Motor neuron (in vitro differentiated cells): ENCODE measurements at regions not wholly inside any gene's neighbourhood (a gene's known extent, or its start where the extent isn't known, plus 50 kb on each side); places are given as distances from the start of the nearest gene placed in this dataset.

Experiments used
- ATAC-seq, 8 experiments: fragments of 200-7000 bp; cut with Tn5 transposase; replicated peaks in 6 of 8; 2 replicates each; pipeline ENCODE4 v1.8.0; 2021; ENCODE audit warnings: mild to moderate bottlenecking in 8 of 8, moderate library complexity in 8 of 8
- H3K27ac ChIP-seq, 2 donors: fragments of 250-450 bp; sonication (Bioruptor Pico); 2 replicates each; pipeline ENCODE4 v1.9.0; 2021; ENCODE audit warnings: antibody characterized with exemption in 2 of 2, mild to moderate bottlenecking in 2 of 2, moderate library complexity in 1 of 2
- H3K4me1 ChIP-seq, 2 donors: fragments of 250-450 bp; sonication (Bioruptor Pico); replicated peaks in 1 of 2; 2 replicates each; pipeline ENCODE4 v1.6.1; 2021; ENCODE audit warnings: antibody characterized with exemption in 2 of 2, mild to moderate bottlenecking in 2 of 2, moderate library complexity in 1 of 2
- H3K4me3 ChIP-seq, 5 donors: fragments of 250-450 bp; sonication (Bioruptor Pico); 2 replicates each; pipeline ENCODE4 v1.9.0; 2021; ENCODE audit warnings: antibody characterized with exemption in 5 of 5, mild to moderate bottlenecking in 5 of 5, moderate library complexity in 4 of 5
- WGBS, 10 experiments: fragments of 450-650 bp; shearing (Covaris generic); methylation state at CpG; one replicate each; pipeline ENCODE4 v1.0.0; 2022; 5-methylcytosine and 5-hydroxymethylcytosine counted together
- in situ Hi-C, 9 experiments: fragments of 400-800 bp; cut with MboI; loops; one replicate each; pipeline ENCODE4 v1.15.0; 2021; ENCODE audit warnings: low sequenced_read_pairs in 9 of 9, low pct_unique_long_range_greater_than_20kb in 2 of 9; ENCODE audit not compliant: unreplicated experiment in 9 of 9

DNA sequence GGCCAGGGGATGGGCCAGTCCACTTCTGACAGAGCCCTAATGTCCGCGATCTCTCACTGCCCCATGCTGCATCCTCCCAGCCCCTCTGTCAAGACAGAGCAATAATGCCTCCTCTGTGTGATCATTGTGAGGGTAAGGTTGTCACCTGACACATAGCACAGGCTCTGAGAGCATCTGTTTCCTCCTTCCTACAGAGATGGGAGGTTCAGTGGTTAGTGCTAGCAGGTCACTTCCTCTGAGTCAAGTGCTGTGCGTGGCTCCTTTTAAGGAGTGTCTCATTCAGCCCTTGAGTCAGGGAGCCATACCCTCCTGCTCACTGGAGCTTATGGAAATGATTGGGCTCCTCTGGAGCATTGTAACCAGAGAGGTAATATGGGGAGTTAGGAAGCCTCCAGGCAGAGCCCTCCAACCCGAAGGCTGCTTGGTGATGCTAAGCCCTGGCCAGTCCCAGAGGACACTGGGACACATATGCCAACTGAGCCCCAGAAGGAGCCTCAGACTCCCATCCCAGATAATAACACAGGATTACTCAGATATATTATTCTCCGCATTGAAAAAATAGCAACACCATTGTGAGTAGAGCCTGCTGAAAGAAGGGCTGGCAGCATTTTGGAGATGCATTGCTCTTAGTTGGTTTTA, 189.0 kb downstream of the GALNT1 start:
- in situ Hi-C loops, result loop anchor here in 6 of 9 experiments (25.0 kb wide), 2 partner anchors 192 to 517 kb away; partner anchors contain the start of genes RMP24 (in 4 of the 6) and FHOD3 (in 2 of the 6)
- Histone ChIP-seq H3K4me1 (no peaks in the 10 kb centered on the region), H3K27ac (no peak overlapping the region), H3K4me3 (no peak overlapping the region)
- ATAC-seq, result peak in 6 of 8 experiments; percentile 25 to 81 (median 65)
- 17 to 100% (median 35%) methylated on average over 1 to 5 of the region's 5 CpGs; no CpG with 5 or more reads in 2 of the 10 experiments for WGBS, 10 experiments

DNA sequence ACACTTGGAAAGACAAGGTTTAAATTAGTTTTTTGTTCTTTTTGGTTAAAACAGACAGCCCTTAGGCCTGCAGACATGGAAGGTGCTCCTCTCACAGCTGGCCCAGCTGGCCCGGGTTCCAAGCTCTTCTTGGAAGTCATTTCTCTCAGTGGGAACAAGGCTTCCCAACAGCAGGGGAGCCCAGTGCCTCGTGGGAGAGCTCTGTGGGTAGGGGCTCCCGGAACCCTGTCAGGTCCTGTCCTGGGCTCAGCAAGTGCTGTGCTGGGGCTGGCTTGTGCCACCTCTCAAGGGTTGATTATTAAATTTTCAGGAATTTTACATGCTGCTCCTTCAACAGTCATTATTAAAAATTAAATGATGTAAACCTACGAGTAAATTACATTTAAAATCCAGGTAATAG, 189.6 kb downstream of the GALNT1 start:
- Histone ChIP-seq H3K27ac (no peak overlapping the region), H3K4me1 (no peaks in the 10 kb centered on the region), H3K4me3 (no peak overlapping the region)
- WGBS, 10 experiments, result 0 to 78% (median 25%) methylated on average over 1 to 2 of the region's 4 CpGs; no CpG with 5 or more reads in 2 of the 10 experiments
- in situ Hi-C loops, result loop anchor here in 6 of 9 experiments (25.0 kb wide), 2 partner anchors 191 to 516 kb away; partner anchors contain the start of genes RMP24 (in 4 of the 6) and FHOD3 (in 2 of the 6)
- ATAC-seq, result no peak

DNA sequence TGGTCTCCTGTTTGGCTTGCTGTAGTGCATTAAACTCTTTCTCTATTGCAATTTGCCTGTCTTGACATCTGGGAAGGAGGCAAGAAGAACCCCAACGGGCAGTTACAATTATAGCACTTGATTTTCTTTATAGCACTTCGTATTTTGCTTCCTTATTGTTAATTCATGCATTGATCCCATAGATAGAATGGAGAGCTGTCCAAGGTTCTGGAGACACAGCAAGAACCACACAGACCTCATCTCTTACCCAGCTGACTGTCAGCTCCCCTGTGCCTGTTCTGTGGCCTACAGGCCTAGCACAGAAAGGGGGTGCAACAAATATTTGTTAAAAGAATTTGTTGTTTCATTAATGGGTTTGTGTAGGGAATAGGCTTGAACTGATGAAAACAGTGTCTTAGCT, 194.3 kb downstream of the GALNT1 start:
- Histone ChIP-seq H3K4me1 (no peaks in the 10 kb centered on the region), H3K27ac (no peak overlapping the region), H3K4me3 (no peak overlapping the region)
- peak in 4 of 8 experiments; percentile 21 to 50 (median 30) for ATAC-seq
- 0 to 52% (median 18%) methylated on average over 2 of the region's 2 CpGs; no CpG with 5 or more reads in 4 of the 10 experiments for WGBS, 10 experiments
- in situ Hi-C loops, result loop anchor here in 1 of 9 experiments (25.0 kb wide), 1 partner anchor 186 kb away; the partner anchor contains the start of gene RMP24

DNA sequence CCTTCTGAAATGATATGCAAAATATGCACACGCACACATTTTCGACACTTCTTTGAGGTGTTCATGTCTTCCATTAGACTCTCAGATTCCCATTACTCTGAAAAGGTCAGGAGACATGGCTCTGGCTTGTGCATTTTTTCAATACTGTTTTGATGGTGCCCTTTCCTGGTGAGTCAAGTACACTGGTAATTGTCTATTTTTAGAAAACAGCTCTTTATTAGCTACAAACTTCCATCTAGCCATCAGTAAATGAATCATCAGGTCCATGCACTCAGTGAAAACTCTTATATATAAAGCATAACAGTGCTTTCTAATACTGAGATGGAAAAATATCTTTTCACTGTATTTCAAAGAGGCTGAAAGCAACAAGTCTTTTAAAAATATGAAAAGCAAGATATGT, 194.9 kb downstream of the GALNT1 start:
- 51 to 100% (median 82%) methylated on average over 1 to 2 of the region's 2 CpGs; no CpG with 5 or more reads in 1 of the 10 experiments for WGBS, 10 experiments
- in situ Hi-C loops, result loop anchor here in 1 of 9 experiments (25.0 kb wide), 1 partner anchor 186 kb away; the partner anchor contains the start of gene RMP24
- peak in 5 of 8 experiments; percentile 80 to 90 (median 86) for ATAC-seq
- no peaks in the 10 kb centered on the region for H3K4me1 ChIP-seq
- H3K4me3 ChIP-seq, result no peak overlapping the region
- no peak overlapping the region for H3K27ac ChIP-seq

DNA sequence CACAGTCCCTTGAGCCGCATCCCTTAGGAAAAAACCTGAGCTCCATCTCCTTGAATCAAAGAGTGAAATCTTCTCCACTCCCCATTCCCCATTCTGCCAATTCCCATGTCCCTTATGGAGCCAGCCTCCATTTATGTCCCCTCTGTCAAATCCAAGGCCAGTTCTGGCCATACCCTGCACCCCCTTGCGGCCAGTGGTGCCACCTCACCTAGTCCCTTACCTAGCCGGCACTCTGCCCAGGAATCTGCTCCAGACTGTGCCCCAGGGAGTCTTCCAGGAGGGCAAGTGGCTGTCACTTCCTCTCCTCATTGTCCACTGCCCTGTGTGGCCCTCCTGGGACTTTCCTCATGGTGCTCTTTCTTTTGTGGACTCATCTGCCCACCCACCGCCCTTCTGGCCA, 195.4 kb upstream of the RMP24 start:
- no peaks in the 10 kb centered on the region for H3K4me1 ChIP-seq
- no peak overlapping the region for H3K27ac ChIP-seq
- in situ Hi-C loops, result loop anchor here in 1 of 9 experiments (25.0 kb wide), 1 partner anchor 185 kb away; the partner anchor contains the start of gene RMP24
- no peak overlapping the region for H3K4me3 ChIP-seq
- WGBS, 10 experiments, result 0 to 100% (median 86%) methylated on average over 1 to 2 of the region's 4 CpGs; no CpG with 5 or more reads in 1 of the 10 experiments
- no peak for ATAC-seq

DNA sequence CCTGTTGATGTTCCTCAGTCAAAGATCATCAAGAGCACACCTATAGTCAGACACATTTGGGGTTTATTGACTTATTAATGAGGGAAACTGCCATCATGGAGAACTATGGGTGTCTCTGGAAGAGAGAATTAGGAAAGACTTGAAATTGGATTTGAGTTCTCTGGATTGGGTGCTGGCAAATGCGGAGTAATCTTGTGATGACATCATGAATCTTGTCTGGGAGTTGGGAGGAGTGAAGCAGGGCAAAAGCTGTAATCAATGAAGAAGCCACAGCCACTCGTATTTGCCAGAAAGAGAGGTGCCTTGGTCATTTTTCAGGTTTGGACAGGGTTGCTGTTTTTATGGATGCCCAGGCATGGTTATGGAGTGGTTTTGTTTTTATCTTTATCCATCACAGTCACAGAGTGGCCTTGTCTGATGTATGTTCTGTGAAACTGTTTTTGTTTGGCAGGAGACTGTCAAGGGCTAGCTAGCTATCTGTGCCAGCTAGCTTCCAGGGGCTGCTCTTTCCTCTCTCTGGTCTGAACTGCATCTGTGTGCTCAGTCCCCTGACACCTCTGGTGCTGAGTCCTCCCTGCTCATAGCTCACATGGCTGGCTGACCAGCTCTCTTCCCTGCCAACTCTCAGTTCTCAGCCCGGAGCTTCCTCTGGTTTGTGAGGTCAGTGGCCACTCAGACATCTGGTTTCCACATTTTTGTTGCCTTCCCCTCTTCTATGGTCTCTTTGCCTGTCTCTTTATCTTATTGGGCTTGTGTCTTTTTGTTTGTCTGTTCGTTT, 193.4 kb upstream of the RMP24 start:
- in situ Hi-C loops, result loop anchor here in 1 of 9 experiments (25.0 kb wide), 1 partner anchor 183 kb away; the partner anchor contains the start of gene RMP24
- no peak overlapping the region for H3K4me3 ChIP-seq
- ATAC-seq, result peak in 7 of 8 experiments; percentile 40 to 68 (median 63)

DNA sequence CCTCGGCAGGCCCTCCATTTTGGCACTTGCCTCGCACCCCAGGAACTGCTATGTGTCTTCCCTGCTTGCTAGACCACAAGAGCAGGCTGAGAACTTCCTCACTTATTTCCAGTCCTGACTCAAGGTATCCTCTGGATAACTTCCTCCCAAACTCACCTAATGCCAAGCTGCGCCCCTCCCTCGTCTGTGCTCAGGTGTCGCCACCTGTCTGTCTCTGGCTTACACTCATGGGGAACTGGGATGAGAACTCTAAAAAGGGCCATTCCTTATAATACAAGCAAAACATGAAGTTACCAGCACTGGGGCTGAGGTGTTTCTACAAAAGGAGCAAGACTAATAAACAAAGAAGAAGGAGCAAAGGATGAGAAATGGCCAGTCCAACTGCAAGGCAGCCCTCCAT, 191.5 kb upstream of the RMP24 start:
- WGBS, 10 experiments, result 50 to 94% (median 79%) methylated on average over 1 to 4 of the region's 5 CpGs; no CpG with 5 or more reads in 5 of the 10 experiments
- no peak overlapping the region for H3K27ac ChIP-seq
- no peak for ATAC-seq
- peaks cover 3% of the 10 kb centered on the region in 2 donors for H3K4me1 ChIP-seq
- no peak overlapping the region for H3K4me3 ChIP-seq
- in situ Hi-C loops, result loop anchor here in 1 of 9 experiments (25.0 kb wide), 1 partner anchor 181 kb away; the partner anchor contains the start of gene RMP24

More for the DNA sequence above, 193.4 kb upstream of the RMP24 start:
- H3K27ac ChIP-seq, result no peak overlapping the region
- WGBS, 10 experiments, result 7 to 83% (median 61%) methylated on average over 1 to 4 of the region's 4 CpGs; no CpG with 5 or more reads in 1 of the 10 experiments
- H3K4me1 ChIP-seq, result no peaks in the 10 kb centered on the region

DNA sequence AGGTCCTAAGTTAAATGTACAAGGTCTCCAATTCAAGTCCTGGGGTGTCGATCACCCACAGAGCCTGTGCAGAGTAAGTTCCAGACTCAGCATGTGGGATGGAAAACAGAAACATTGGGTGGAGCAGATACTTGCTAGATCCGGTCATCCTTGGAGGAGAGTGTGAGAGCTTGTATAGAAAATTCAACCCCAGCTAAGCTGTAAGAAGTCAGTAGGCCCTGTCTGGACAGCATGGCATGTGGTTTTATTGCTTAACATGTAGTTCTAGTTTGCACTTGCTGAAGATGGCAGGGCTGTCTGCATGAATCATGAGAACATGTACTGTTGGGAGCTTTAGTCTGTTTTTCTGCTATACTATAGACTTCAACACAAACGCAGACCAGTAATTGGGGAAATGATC, 189.6 kb upstream of the RMP24 start:
- in situ Hi-C loops, result loop anchor here in 1 of 9 experiments (25.0 kb wide), 1 partner anchor 179 kb away; the partner anchor contains the start of gene RMP24
- peaks cover 9 to 14% of the 10 kb centered on the region in 2 donors for H3K4me1 ChIP-seq
- 31 to 100% (median 87%) methylated on average over 1 to 3 of the region's 3 CpGs for WGBS, 10 experiments
- H3K27ac ChIP-seq, result no peak overlapping the region
- no peak overlapping the region for H3K4me3 ChIP-seq
- ATAC-seq, result peak in 2 of 8 experiments; percentile 54 to 79

DNA sequence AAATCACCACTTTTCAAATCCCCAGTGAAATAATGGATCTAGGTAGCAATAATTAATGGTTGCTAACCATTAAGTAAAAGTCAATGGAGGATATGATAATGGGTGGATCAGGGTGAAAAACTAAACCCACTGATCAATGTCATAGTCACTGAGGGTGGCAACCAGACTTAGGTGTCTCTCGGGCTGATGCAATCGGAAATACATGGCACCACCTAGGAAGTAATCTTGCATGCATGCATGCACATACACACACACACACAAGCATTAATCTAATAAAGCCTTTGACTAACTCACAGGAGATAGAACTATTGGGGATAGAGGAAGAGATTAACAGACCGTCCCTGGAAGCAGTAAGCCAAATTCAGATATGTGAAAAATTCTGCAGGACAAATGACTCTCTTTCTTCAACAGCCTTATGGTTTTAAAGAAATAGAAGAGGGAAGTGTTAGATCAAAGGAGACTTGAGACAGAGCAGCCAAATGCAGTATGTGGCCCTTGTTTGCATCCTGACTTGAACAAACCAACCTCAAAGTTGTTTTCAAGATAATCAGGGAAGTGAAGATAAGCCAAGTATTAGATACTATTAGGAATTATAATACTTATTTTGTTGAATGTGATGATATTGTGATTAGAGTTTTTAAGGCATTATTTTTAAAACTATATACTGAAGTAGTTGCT, 186.0 kb upstream of the RMP24 start:
- H3K27ac ChIP-seq, result peak overlapping the region in 1 of 2 donors; percentile 42
- ATAC-seq, result peak in 7 of 8 experiments; percentile 45 to 99 (median 80)
- WGBS, 10 experiments, result 0 to 77% (median 27%) methylated on average over 1 to 3 of the region's 3 CpGs; no CpG with 5 or more reads in 4 of the 10 experiments
- H3K4me3 ChIP-seq, result peak overlapping the region in 1 of 5 donors; percentile 10
- in situ Hi-C loops, result loop anchor here in 1 of 9 experiments (25.0 kb wide), 1 partner anchor 176 kb away; the partner anchor contains the start of gene RMP24
- peaks cover 9 to 14% of the 10 kb centered on the region in 2 donors for H3K4me1 ChIP-seq

DNA sequence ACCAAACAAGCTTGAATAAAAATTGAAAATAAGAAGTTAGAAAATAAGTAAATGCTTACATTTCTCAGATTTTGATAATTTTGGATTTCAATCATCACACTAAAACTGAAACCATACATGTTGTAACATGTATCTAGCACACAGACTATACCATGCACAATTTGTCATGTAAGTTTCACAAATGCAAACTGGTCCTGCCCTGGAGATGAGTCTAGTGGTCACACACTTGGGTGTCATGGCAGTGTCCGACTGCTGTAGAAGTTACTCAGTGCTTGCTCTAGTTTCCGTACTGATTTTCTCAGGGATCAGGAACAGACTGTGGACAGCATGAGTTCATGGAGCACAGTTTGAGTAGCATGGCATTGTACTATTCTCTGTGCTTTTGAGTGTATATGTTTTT, 182.9 kb upstream of the RMP24 start:
- in situ Hi-C loops, result loop anchor here in 1 of 9 experiments (25.0 kb wide), 1 partner anchor 173 kb away; the partner anchor contains the start of gene RMP24

DNA sequence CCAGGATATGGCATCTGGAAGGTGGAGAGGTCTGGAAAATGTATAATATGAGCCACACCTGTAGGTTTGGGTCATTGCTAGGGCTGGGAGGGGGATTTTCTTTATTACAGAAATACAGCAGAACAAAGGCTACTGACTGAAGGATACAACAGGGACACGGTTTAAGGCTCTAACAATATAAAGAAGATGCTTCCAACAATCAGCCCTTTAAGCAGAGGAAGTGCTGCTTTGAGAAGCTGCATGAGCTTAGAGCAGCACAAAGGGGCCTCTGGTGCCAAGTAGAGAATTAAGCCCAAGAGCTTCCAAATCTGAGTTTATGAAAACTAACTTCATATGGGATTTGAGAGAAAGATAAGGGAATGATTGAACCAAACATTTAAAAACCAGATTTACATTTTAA, 174.5 kb upstream of the RMP24 start:
- Histone ChIP-seq H3K4me3 (no peak overlapping the region), H3K27ac (no peak overlapping the region), H3K4me1 (no peaks in the 10 kb centered on the region)
- ATAC-seq, result no peak
- in situ Hi-C loops, result loop anchor here in 1 of 9 experiments (25.0 kb wide), 1 partner anchor 164 kb away; the partner anchor contains the start of gene RMP24
- WGBS, 10 experiments, result 0 to 29% (median 11%) methylated on average over 1 of the region's 1 CpG; no CpG with 5 or more reads in 5 of the 10 experiments

More for the DNA sequence above, 182.9 kb upstream of the RMP24 start:
- ATAC-seq, result no peak
- 30 to 100% (median 83%) methylated on average over 1 to 2 of the region's 2 CpGs; no CpG with 5 or more reads in 4 of the 10 experiments for WGBS, 10 experiments
- H3K4me3 ChIP-seq, result no peak overlapping the region
- H3K27ac ChIP-seq, result no peak overlapping the region
- peaks cover 9 to 14% of the 10 kb centered on the region in 2 donors for H3K4me1 ChIP-seq

DNA sequence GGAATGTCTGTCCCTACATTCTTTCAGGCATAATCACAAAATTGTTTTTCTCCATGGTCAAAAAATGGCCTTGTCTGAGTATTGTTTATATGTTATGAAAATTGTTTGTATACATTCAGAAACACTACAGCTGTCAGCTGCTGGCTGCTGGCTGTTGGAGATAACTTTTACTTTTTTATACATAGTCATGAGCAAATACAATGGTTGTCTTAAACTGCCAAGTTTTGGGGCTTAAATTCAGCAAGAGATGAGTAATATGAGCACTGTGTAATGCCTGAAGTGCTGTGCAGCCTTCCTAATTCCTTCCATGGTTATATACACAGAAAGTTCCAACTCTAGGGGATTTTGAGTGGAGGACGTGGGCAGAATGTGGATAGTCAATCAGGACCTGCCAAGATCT, 168.9 kb upstream of the RMP24 start:
- 17 to 71% (median 33%) methylated on average over 1 of the region's 1 CpG; no CpG with 5 or more reads in 6 of the 10 experiments for WGBS, 10 experiments
- ATAC-seq, result no peak
- Histone ChIP-seq H3K4me1 (peaks cover 3 to 13% of the 10 kb centered on the region in 2 donors), H3K4me3 (no peak overlapping the region), H3K27ac (no peak overlapping the region)
- in situ Hi-C loops, result no loop called here
